ENCODE measurements at regions not wholly inside any gene's neighbourhood (a gene's known extent, or its start where the extent isn't known, plus 50 kb on each side); places are given as distances from the start of the nearest gene placed in this dataset.

DNA sequence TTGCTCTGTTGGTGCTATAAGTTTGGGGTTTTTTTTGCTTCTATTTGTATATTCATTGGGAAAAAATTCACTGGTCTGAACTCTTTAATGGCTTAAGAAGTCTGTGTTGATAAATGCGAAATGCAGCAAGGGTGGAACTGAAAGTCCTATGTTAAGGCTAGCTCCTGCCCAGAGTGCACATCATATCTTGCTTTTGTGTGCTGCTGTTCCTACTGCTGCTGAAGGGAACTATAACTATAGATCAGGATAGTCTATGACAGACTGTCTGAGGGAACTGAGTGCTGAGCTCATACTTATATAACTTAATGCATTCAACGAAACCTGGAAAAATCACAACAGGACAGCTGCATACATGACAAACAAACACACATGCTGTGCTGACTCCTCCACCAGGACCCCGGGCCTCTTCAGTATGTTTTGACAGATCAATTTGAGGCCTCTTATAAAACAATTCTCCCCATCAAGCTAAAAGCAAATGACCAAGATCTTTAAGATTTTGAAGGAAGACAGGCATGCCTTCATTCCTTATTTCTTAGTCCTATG lies 1031.5 kb upstream of the ADGRL2 start:
- TF ChIP-seq CTCF (IDR thresholded peaks at IDR 0.05) (no peak), POLR2A (IDR thresholded peaks at IDR 0.05) (no peak)
